Muscle of leg (tissue), 3 donors: ENCODE measurements at regions not wholly inside any gene's neighbourhood (a gene's known extent, or its start where the extent isn't known, plus 50 kb on each side); places are given as distances from the start of the nearest gene placed in this dataset.

Source experiments
- DNase-seq: peaks from one replicate; pipeline ENCODE4 v3.0.0; 2013
- H3K27ac ChIP-seq: one replicate; pipeline ENCODE4 v1.5.1; 2013; ENCODE audit warnings: mild to moderate bottlenecking, low read length, control low read depth
- H3K27me3 ChIP-seq: one replicate; pipeline ENCODE4 v1.6.1; 2013; ENCODE audit warnings: low read length; ENCODE audit not compliant: control insufficient read depth, insufficient read depth
- H3K36me3 ChIP-seq: one replicate; pipeline ENCODE4 v1.6.1; 2013; ENCODE audit warnings: low read length; ENCODE audit not compliant: control insufficient read depth, insufficient read depth
- H3K4me1 ChIP-seq: one replicate; pipeline ENCODE4 v1.6.1; 2013; ENCODE audit warnings: low read length; ENCODE audit not compliant: control insufficient read depth, insufficient read depth
- H3K4me3 ChIP-seq: one replicate; pipeline ENCODE4 v1.5.1; 2013; ENCODE audit warnings: low read length, control low read depth
- H3K9me3 ChIP-seq: replicated peaks from 2 replicates; pipeline ENCODE4 v1.6.1; 2013; ENCODE audit warnings: low read depth, low read length; ENCODE audit not compliant: control insufficient read depth
- WGBS: methylation state at CpG from one replicate; pipeline ENCODE4 v1.1.5; 2013; ENCODE audit warnings: missing lambda C conversion rate; ENCODE audit not compliant: insufficient coverage; 5-methylcytosine and 5-hydroxymethylcytosine counted together

DNA sequence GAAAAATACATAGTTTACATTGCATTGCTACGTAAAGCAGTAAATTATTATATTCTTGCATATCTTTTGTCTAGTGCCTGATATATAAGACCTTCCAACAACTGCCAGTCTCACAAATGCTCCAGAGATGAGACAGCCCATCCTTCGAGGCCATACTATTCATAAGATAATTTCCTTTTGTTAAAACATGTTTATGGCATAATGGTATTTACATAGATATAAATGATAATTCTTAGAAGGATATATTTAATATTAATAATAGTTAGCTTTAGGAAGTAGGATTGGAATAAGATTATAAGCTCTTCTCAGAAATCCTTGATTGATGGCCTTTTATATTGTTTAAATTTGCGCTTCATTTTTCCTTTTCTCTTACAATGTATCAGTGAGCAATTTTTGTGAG lies 1410.1 kb upstream of the MIR17HG start:
- Histone ChIP-seq H3K4me3 (no peak overlapping the region), H3K9me3 (no peaks in the 10 kb centered on the region), H3K4me1 (no peaks in the 10 kb centered on the region), H3K27me3 (no peaks in the 10 kb centered on the region), H3K27ac (no peak overlapping the region), H3K36me3 (no peaks in the 10 kb centered on the region)
- no peak for DNase-seq
- no CpG with 5 or more reads among the region's 3 CpGs for WGBS

DNA sequence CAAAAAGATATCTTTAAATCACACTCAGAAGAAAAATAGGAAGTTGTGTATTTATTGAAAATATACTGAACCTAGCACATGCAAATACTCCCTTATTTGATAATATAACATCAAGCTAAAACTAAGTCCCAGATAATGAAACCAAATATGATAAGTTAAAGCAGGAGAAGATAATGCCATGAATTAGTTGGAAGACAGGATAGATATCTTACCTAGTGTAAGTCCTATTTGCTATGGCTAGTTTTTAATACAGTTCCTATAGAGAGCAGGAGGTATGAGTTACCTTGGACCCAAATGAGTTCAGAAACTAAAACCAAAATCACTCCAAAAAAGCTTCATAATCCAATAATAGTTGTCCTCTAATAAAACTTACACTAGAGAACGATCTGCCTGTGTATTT lies 1407.1 kb upstream of the MIR17HG start:
- no peaks in the 10 kb centered on the region for H3K27me3 ChIP-seq
- no peak overlapping the region for H3K4me3 ChIP-seq
- WGBS = no CpG with 5 or more reads among the region's 1 CpG
- no peaks in the 10 kb centered on the region for H3K9me3 ChIP-seq
- H3K36me3 ChIP-seq = no peaks in the 10 kb centered on the region
- H3K27ac ChIP-seq = no peak overlapping the region
- H3K4me1 ChIP-seq = no peaks in the 10 kb centered on the region
- no peak for DNase-seq

DNA sequence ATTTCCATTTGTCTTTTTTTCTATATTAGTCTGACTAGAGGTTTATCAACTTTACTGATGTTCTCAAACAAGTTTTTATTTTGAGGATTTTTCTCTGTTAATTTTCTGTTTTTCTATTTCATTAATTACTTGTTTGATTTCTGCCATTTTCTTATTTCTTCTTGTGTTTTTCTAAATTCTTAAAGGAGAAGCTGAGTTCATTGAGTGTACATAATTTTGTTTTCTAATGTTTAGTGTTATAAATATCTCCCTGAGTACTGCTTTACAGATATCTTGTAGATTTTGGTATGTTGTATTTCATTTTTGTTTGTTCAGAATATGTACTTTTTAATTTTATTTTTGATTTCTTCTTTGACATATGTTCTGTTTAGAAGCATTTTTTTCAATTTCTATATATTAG lies 1404.3 kb upstream of the MIR17HG start:
- H3K4me1 ChIP-seq = no peaks in the 10 kb centered on the region
- no peak overlapping the region for H3K4me3 ChIP-seq
- no peaks in the 10 kb centered on the region for H3K36me3 ChIP-seq
- DNase-seq = no peak
- no peak overlapping the region for H3K27ac ChIP-seq
- no peaks in the 10 kb centered on the region for H3K9me3 ChIP-seq
- H3K27me3 ChIP-seq = no peaks in the 10 kb centered on the region

DNA sequence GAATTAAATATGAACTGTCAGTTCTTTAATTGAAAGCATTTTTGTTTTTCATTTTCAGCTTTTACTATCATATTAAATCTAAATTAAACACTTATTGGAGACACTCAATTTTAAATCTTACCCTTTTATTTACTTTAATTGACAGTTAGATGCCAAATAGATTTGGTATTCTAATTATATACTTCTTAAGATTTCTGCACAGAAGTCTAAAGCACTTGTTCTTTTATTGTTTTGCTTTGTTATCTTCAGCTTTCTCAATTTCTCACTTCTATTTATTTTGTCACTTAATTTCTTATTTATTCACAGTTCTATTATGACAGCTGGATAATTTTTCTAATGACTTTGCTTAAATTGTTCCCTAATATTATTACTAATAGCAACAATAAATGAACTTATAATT lies 1397.3 kb upstream of the MIR17HG start:
- Histone ChIP-seq H3K9me3 (no peaks in the 10 kb centered on the region), H3K27ac (no peak overlapping the region), H3K27me3 (no peaks in the 10 kb centered on the region), H3K36me3 (no peaks in the 10 kb centered on the region), H3K4me3 (no peak overlapping the region), H3K4me1 (no peaks in the 10 kb centered on the region)
- no peak for DNase-seq

DNA sequence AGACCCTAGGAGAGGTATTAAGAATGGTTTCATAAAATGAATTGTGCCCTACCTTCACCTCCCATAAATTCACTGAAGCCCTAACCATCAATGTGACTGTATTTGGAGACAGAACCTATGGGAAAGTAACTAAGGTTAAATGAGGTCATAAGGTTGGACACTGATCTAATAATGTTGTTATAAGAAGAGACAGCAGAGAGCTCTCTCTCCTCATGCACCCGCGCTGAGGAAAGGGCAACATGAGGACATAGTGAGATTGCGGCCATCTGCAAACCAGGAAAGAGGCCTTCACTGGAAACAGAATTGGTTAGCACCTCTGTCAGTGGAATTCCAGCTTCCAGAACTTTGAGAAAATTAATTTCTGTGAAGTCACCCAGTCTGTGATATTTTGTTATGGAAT lies 1396.1 kb upstream of the MIR17HG start:
- 77% methylated on average over 3 of the region's 3 CpGs for WGBS
- no peaks in the 10 kb centered on the region for H3K36me3 ChIP-seq
- no peak overlapping the region for H3K4me3 ChIP-seq
- DNase-seq = no peak
- no peaks in the 10 kb centered on the region for H3K4me1 ChIP-seq
- no peak overlapping the region for H3K27ac ChIP-seq
- H3K27me3 ChIP-seq = no peaks in the 10 kb centered on the region
- H3K9me3 ChIP-seq = no peaks in the 10 kb centered on the region

DNA sequence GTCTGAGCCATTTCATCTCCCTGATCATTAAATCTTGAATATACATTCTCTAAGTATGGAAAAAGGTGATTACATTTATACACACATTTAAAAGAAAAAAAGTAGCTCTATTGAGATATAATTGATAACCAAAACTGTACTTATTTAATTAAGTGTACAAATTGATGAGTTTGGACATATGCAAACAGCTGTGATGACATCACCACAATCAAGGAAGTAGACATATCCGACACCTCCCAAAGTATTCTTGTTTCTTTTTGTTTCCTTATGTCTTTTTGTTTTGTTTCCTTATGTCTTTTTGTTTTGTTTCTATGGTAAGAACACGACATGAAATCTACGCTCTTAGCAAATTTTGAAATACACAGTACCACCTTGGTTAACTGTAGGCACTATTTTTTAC lies 1393.9 kb upstream of the MIR17HG start:
- H3K4me1 ChIP-seq = no peaks in the 10 kb centered on the region
- WGBS = no CpG with 5 or more reads among the region's 3 CpGs

DNA sequence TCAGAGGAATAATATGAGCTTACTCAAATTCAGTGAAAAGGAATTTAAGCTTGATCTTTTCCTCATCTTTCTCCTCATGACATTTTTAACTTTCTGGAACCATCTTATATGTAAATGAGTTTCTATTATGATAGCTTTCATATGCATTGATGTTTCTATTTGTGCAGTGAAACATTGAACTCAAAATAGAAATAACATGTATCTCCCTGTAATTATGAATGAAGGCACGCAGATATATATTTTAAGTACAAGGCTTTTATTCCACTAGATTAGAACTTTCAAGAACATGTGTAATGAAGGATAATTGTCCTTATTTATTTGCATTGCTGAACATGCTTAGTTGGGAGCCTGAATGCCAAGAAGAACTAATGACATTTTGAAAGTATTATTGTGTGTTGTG lies 1391.7 kb upstream of the MIR17HG start:
- no peaks in the 10 kb centered on the region for H3K36me3 ChIP-seq
- no CpG with 5 or more reads among the region's 1 CpG for WGBS
- no peak overlapping the region for H3K27ac ChIP-seq
- no peak for DNase-seq
- no peaks in the 10 kb centered on the region for H3K4me1 ChIP-seq
- H3K4me3 ChIP-seq = no peak overlapping the region
- no peaks in the 10 kb centered on the region for H3K9me3 ChIP-seq
- no peaks in the 10 kb centered on the region for H3K27me3 ChIP-seq

More for the DNA sequence above, 1393.9 kb upstream of the MIR17HG start:
- no peaks in the 10 kb centered on the region for H3K27me3 ChIP-seq
- H3K4me3 ChIP-seq = no peak overlapping the region
- H3K9me3 ChIP-seq = no peaks in the 10 kb centered on the region
- DNase-seq = no peak
- no peaks in the 10 kb centered on the region for H3K36me3 ChIP-seq
- no peak overlapping the region for H3K27ac ChIP-seq

DNA sequence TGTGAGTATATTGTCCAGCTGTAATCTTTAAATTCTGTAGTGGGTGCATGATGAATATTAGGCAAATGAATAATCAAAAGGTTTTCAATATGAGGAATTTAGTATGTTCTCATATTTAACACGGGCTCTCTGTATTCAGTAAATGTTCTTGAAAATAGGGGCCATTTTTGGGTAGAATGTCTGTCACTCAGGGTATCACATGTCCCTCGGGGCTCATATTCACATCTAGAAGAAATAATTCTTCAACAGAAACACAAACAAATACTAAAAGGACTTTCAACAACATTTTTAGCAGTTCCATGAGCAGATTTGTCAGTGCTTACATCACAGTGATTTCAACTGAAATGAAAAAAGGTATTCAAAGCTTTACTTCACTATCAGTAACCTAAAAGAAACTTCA lies 1388.4 kb upstream of the MIR17HG start:
- no CpG with 5 or more reads among the region's 2 CpGs for WGBS
- no peaks in the 10 kb centered on the region for H3K9me3 ChIP-seq

DNA sequence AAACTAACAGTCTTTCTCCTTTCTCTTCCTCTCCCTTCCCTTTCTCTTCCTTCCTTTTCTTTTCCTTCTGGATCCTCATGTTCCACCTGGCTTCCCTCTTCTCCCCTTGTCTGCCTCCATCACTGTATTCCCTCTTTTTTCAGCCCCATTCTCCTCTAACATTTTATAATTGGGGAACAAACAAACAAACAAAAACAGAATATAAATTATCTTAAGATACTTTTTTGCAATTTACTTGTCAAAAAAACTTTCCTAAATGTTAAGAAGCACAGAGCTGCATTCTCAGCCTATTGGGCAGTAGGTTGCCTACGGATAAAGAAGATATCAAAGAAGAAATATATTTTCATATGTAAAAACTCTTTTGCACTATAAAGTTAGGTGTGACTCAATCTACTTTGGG lies 1382.2 kb upstream of the MIR17HG start:
- Histone ChIP-seq H3K27me3 (no peaks in the 10 kb centered on the region), H3K9me3 (no peaks in the 10 kb centered on the region), H3K36me3 (no peaks in the 10 kb centered on the region), H3K4me1 (no peaks in the 10 kb centered on the region), H3K4me3 (no peak overlapping the region), H3K27ac (no peak overlapping the region)
- no peak for DNase-seq
- no CpG with 5 or more reads among the region's 1 CpG for WGBS

More for the DNA sequence above, 1388.4 kb upstream of the MIR17HG start:
- H3K27me3 ChIP-seq = no peaks in the 10 kb centered on the region
- no peak overlapping the region for H3K27ac ChIP-seq
- no peaks in the 10 kb centered on the region for H3K36me3 ChIP-seq
- no peak overlapping the region for H3K4me3 ChIP-seq
- DNase-seq = no peak
- H3K4me1 ChIP-seq = no peaks in the 10 kb centered on the region

DNA sequence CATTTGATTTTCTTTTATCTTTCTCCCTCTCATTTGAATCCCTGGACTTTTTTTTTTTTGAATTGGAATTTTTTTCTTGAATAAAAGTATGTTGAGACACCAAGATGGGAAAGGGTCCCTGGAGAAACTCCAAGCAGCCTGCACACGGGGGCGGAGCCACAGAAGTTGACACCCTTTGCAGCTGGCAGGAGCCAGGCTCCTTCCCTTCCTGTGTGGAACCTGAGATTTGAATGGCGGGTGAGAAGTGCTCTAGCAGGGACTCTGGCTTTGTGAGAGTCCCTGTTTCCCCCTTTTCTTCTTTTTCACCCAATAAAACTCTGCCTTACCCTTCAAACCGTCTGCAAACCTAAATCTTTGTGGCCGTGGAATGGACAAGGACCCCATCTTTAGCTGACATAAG lies 1381.0 kb upstream of the MIR17HG start:
- no peak overlapping the region for H3K27ac ChIP-seq
- no peak for DNase-seq
- H3K36me3 ChIP-seq = no peaks in the 10 kb centered on the region
- H3K27me3 ChIP-seq = no peaks in the 10 kb centered on the region
- no peaks in the 10 kb centered on the region for H3K9me3 ChIP-seq
- H3K4me3 ChIP-seq = no peak overlapping the region
- 83% methylated on average over 2 of the region's 5 CpGs for WGBS
- H3K4me1 ChIP-seq = no peaks in the 10 kb centered on the region

DNA sequence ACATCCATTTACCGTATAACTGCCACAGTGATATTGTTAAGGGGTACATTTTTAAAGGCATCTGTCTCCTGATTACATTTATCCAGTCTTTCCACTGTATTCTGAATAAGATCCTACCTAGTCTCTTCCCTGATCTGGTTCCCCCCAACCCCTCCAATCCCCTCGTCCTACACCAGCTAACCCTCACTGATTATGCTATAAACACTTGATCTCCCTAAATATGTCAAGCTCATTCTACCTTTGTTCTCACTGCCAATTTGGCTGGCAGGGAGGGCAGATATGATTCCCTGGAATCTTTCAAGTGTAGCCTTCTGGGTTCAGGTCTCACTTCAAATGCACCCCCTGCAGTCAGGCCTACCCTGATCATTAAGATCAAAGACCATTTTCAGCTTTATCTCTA lies 1379.8 kb upstream of the MIR17HG start:
- no peaks in the 10 kb centered on the region for H3K9me3 ChIP-seq
- H3K27me3 ChIP-seq = no peaks in the 10 kb centered on the region
- WGBS = 43% methylated on average over 1 of the region's 2 CpGs
- no peak overlapping the region for H3K27ac ChIP-seq
- no peak overlapping the region for H3K4me3 ChIP-seq
- no peak for DNase-seq
- H3K36me3 ChIP-seq = no peaks in the 10 kb centered on the region
- H3K4me1 ChIP-seq = no peaks in the 10 kb centered on the region
